ENCODE measurements at regions not wholly inside any gene's neighbourhood (a gene's known extent, or its start where the extent isn't known, plus 50 kb on each side); places are given as distances from the start of the nearest gene placed in this dataset.

- peaks cover 0 to 2% (median 0%) of the 10 kb centered on the region in 3 donors for H3K27me3 Mint-ChIP-seq (ENCODE audit: low read depth in 3 of 3)
- no peak overlapping the region for H3K4me3 Mint-ChIP-seq
- TF ChIP-seq CTCF (IDR thresholded peaks at IDR 0.05) = no peak
- Histone ChIP-seq H3K4me3 (replicated peaks in 1 of 3; ENCODE audit: low read depth in 2 of 3, low read length in 3 of 3) (no peak overlapping the region), H3K36me3 (replicated peaks in 1 of 2; ENCODE audit: control insufficient read depth in 1 of 2, insufficient read depth in 2 of 2, low read length in 2 of 2) (no peaks in the 10 kb centered on the region), H3K9me3 (replicated peaks in 1 of 2; ENCODE audit: control insufficient read depth in 1 of 2, insufficient read depth in 1 of 2, low read length in 2 of 2) (no peaks in the 10 kb centered on the region), H3K27ac (ENCODE audit: low read depth in 1 of 2, low read length in 2 of 2) (no peak overlapping the region), H4K20me1 (ENCODE audit: insufficient read depth, low read length) (no peaks in the 10 kb centered on the region), H3K4me2 (replicated peaks; ENCODE audit: extremely low read depth, low read length, poor library complexity, severe bottlenecking) (no peak overlapping the region), H3K27me3 (ENCODE audit: control insufficient read depth in 2 of 2, insufficient read depth in 2 of 2, low read length in 2 of 2) (no peaks in the 10 kb centered on the region), H3K79me2 (ENCODE audit: insufficient read depth, low read length) (no peaks in the 10 kb centered on the region), H3K4me1 (ENCODE audit: control insufficient read depth in 1 of 2, insufficient read depth in 2 of 2, low read length in 2 of 2) (no peaks in the 10 kb centered on the region), H2AFZ (ENCODE audit: insufficient read depth, low read depth, low read length, poor library complexity, severe bottlenecking) (no peak overlapping the region), H3K9ac (ENCODE audit: insufficient read depth, low read length, poor library complexity, severe bottlenecking) (no peak overlapping the region)
- no peaks in the 10 kb centered on the region for H3K4me1 Mint-ChIP-seq
- intact Hi-C loops (cut with micrococcal nuclease) = no loop called here
- no peak for DNase-seq
- peaks cover 0 to 3% (median 1%) of the 10 kb centered on the region in 7 donors for H3K9me3 Mint-ChIP-seq
- no CpG with 5 or more reads among the region's 3 CpGs for WGBS (ENCODE audit: insufficient coverage)
- no peaks in the 10 kb centered on the region for H3K36me3 Mint-ChIP-seq
- no peak overlapping the region for H3K27ac Mint-ChIP-seq
Observed at GRCh38 chr4:181960384-181960783, 282.8 kb upstream of the TENM3 start.

GRCh38 chr4:181962321-181962720 lies 280.9 kb upstream of the TENM3 start:
- Mint-ChIP-seq H3K27me3 (ENCODE audit: low read depth in 3 of 3) (peaks cover 0 to 2% (median 0%) of the 10 kb centered on the region in 3 donors), H3K9me3 (peaks cover 0 to 5% (median 0%) of the 10 kb centered on the region in 7 donors), H3K36me3 (no peaks in the 10 kb centered on the region), H3K4me1 (no peaks in the 10 kb centered on the region), H3K27ac (no peak overlapping the region), H3K4me3 (no peak overlapping the region)
- H2AFZ ChIP-seq (ENCODE audit: insufficient read depth, low read depth, low read length, poor library complexity, severe bottlenecking) = no peak overlapping the region
- no peak overlapping the region for H3K4me3 ChIP-seq (replicated peaks in 1 of 3; ENCODE audit: low read depth in 2 of 3, low read length in 3 of 3)
- H4K20me1 ChIP-seq (ENCODE audit: insufficient read depth, low read length) = no peaks in the 10 kb centered on the region
- no peaks in the 10 kb centered on the region for H3K79me2 ChIP-seq (ENCODE audit: insufficient read depth, low read length)
- intact Hi-C loops (cut with micrococcal nuclease) = no loop called here
- 100% methylated on average over 1 of the region's 4 CpGs for WGBS (ENCODE audit: insufficient coverage)
- H3K4me2 ChIP-seq (replicated peaks; ENCODE audit: extremely low read depth, low read length, poor library complexity, severe bottlenecking) = no peak overlapping the region
- DNase-seq = no peak
- no peak for TF ChIP-seq CTCF (IDR thresholded peaks at IDR 0.05)
- no peaks in the 10 kb centered on the region for H3K4me1 ChIP-seq (ENCODE audit: control insufficient read depth in 1 of 2, insufficient read depth in 2 of 2, low read length in 2 of 2)
- H3K9me3 ChIP-seq (replicated peaks in 1 of 2; ENCODE audit: control insufficient read depth in 1 of 2, insufficient read depth in 1 of 2, low read length in 2 of 2) = peaks cover 0 to under 1% of the 10 kb centered on the region in 2 donors
- H3K36me3 ChIP-seq (replicated peaks in 1 of 2; ENCODE audit: control insufficient read depth in 1 of 2, insufficient read depth in 2 of 2, low read length in 2 of 2) = no peaks in the 10 kb centered on the region
- H3K27ac ChIP-seq (ENCODE audit: low read depth in 1 of 2, low read length in 2 of 2) = no peak overlapping the region
- no peaks in the 10 kb centered on the region for H3K27me3 ChIP-seq (ENCODE audit: control insufficient read depth in 2 of 2, insufficient read depth in 2 of 2, low read length in 2 of 2)
- no peak overlapping the region for H3K9ac ChIP-seq (ENCODE audit: insufficient read depth, low read length, poor library complexity, severe bottlenecking)

Measured in CD14-positive monocyte (primary cell).